Colonic mucosa (tissue), 4 donors: ENCODE measurements at regions not wholly inside any gene's neighbourhood (a gene's known extent, or its start where the extent isn't known, plus 50 kb on each side); places are given as distances from the start of the nearest gene placed in this dataset.

Experiments
- DNase-seq: peaks from one replicate; pipeline ENCODE4 v3.0.0-alpha.2; 2020
- H3K27ac ChIP-seq: fragments of 200-600 bp; one replicate; pipeline ENCODE4 v1.8.0; 2021
- H3K27me3 ChIP-seq: fragments of 200-600 bp; one replicate; pipeline ENCODE4 v1.8.0; 2021
- H3K36me3 ChIP-seq: fragments of 200-600 bp; one replicate; pipeline ENCODE4 v1.8.0; 2021
- H3K4me1 ChIP-seq: fragments of 200-600 bp; one replicate; pipeline ENCODE4 v1.8.0; 2021; ENCODE audit warnings: mild to moderate bottlenecking
- H3K4me3 ChIP-seq: fragments of 200-600 bp; one replicate; pipeline ENCODE4 v1.8.0; 2021
- H3K9ac ChIP-seq, 2 donors: one replicate each; pipeline ENCODE4 v1.7.0; 2013; ENCODE audit warnings: control low read depth in 2 of 2, low read depth in 2 of 2, low read length in 2 of 2
- H3K9me3 ChIP-seq: fragments of 200-600 bp; one replicate; pipeline ENCODE4 v1.8.0; 2021
- intact Hi-C: fragments of 100-400 bp; cut with DNase I; formaldehyde crosslinking; loops from one replicate; pipeline ENCODE4 v1.14.1; 2022
- TF ChIP-seq, protein P1 (sequence below): fragments of 200-600 bp; IDR thresholded peaks from one replicate; pipeline ENCODE4 v1.8.0; 2022; ENCODE audit warnings: antibody characterized with exemption, mild to moderate bottlenecking
- donor health status: healthy.
- donor health status: DM: no; HTN: no; CAD: no.
- donor health status: DM: no; HTN: no; CAD: no.

DNA sequence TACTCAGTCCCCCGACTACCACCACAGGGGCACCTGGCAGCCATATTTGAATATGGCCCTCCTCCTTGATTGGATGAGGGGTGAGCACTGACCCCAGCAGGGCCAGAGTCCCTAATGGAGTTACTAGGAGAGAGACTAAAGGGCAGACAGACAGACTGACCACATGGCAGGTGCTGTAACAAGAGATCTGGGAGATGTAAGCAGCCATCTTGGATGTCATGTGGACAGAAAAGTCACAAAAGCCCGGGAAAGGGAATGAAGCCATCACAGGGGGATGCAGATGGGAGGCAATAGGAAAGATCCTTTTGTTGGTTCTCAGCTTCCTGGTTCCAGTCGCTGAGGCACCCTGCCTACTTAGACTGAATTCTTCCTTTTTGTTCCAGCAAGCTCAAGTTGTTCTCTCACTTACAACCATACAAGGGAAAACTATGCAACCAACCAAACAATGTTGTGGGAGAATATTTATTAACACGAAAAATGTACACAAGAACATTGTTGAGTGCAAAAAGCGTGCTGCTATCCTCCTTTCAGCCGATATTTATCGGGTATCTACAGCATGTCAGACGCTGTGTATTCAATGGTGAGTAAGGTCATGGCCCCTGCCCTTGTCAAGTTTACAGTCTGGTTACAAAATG is 511.6 kb upstream of the PROK2 start:
- Histone ChIP-seq H3K4me3 (no peak overlapping the region), H3K27me3 (no peaks in the 10 kb centered on the region), H3K36me3 (no peaks in the 10 kb centered on the region), H3K27ac (no peak overlapping the region), H3K4me1 (no peaks in the 10 kb centered on the region), H3K9ac (no peak overlapping the region), H3K9me3 (no peaks in the 10 kb centered on the region)
- TF ChIP-seq, protein P1, sequence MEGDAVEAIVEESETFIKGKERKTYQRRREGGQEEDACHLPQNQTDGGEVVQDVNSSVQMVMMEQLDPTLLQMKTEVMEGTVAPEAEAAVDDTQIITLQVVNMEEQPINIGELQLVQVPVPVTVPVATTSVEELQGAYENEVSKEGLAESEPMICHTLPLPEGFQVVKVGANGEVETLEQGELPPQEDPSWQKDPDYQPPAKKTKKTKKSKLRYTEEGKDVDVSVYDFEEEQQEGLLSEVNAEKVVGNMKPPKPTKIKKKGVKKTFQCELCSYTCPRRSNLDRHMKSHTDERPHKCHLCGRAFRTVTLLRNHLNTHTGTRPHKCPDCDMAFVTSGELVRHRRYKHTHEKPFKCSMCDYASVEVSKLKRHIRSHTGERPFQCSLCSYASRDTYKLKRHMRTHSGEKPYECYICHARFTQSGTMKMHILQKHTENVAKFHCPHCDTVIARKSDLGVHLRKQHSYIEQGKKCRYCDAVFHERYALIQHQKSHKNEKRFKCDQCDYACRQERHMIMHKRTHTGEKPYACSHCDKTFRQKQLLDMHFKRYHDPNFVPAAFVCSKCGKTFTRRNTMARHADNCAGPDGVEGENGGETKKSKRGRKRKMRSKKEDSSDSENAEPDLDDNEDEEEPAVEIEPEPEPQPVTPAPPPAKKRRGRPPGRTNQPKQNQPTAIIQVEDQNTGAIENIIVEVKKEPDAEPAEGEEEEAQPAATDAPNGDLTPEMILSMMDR = no peak
- intact Hi-C loops = no loop called here
- no peak for DNase-seq

DNA sequence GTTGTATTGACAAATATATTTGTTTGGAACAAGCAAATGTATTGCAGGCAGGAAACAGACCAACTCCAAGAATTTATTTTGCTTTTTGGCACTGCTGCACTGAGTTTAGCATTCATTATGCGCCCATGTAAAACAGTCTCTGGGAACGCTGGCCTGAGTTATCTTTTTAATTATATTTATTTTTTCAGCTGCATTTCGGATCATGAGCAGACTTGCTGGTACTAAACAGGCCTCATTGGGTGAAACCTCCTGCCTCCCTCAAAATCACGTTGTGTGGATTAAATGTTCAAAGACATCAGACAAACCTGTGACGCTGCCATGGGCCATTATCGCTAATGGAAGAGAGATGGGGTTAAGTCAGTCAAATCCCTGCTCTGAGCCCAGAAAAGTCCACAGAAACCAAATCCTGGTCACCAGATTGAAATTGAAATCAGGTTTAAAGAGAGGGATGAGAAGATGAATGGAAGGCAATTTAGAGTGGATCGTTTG is 511.1 kb upstream of the PROK2 start:
- TF ChIP-seq, protein P1 = no peak
- H3K9ac ChIP-seq = no peak overlapping the region
- H3K4me1 ChIP-seq = no peaks in the 10 kb centered on the region
- intact Hi-C loops = no loop called here
- H3K4me3 ChIP-seq = no peak overlapping the region
- H3K27me3 ChIP-seq = no peaks in the 10 kb centered on the region
- no peak overlapping the region for H3K27ac ChIP-seq
- DNase-seq = no peak
- no peaks in the 10 kb centered on the region for H3K36me3 ChIP-seq
- no peaks in the 10 kb centered on the region for H3K9me3 ChIP-seq

DNA sequence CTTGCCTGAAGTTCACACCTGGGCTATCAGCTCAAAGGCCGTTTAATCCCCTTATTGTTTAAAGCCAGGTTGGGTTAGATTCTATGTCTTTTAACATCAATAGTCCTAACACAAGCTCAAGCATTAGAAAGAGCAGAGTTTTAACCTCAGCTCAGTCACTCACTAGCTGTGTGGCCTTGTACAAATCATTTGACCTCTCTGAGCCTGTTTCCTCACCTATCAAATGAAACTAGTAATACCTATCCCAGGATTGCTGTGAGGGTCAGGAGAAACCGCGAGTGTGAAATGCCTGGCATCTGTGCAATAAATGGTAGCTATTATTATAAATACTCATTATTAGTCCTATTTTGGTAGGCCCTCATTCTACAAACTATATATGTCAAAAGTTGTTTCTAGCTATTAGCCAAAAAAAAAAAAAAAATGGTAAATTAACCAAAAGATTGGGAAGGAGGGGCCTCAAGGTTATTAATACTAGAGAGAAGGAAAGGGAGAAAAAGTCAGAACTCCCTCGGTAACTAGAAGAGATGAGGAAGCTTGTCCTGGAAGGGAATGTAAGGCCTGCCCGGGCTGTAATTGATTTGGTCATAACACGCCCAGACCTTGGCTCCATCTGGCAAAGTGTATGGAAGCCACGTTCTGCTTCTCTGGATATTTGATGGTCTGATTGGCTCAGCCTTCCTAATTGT is 510.5 kb upstream of the PROK2 start:
- Histone ChIP-seq H3K27me3 (no peaks in the 10 kb centered on the region), H3K4me3 (no peak overlapping the region), H3K27ac (no peak overlapping the region), H3K9ac (no peak overlapping the region), H3K9me3 (no peaks in the 10 kb centered on the region), H3K36me3 (no peaks in the 10 kb centered on the region), H3K4me1 (no peaks in the 10 kb centered on the region)
- intact Hi-C loops = no loop called here
- TF ChIP-seq, protein P1 = no peak
- DNase-seq = no peak

DNA sequence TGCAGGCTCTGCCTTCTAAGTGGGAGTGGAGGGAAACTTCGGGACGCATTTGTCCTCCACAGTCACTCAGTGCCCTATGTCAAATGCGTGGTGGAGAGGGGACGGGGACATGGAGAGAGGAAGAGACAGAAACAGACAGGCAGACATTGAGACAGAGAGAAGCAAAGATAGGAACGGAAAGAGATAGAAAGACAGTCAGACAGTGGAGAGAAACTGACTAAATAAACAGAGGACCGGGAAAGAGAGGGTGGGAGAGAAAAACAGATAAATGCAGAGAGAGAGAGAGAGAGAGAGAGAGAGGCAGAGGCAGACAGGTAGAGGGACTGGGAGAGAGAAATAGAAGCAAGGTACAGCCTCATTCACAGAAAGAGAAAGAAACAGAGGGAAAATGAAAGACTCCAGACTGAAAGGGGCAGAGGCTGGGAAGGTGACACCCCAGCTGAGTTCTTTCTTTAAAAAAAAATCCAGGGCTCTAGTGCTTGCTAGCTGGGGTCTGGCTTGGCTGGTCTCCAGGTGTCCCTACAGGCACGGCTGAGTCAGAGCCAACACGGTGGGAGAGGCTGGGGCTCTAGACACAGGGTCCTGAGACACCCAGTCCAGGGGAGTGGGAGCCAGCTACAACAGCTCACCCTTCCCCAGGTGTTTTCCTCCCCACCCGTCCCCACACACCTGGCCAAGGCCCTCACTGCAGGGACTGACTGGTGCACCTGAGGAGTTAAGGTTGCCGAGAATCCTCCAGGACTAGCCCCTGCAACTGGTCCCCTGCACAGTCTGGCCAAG is 506.1 kb upstream of the PROK2 start:
- no peak for DNase-seq
- intact Hi-C loops = no loop called here
- TF ChIP-seq, protein P1 = no peak
- H3K9ac ChIP-seq = no peak overlapping the region
- H3K4me3 ChIP-seq = no peak overlapping the region
- H3K9me3 ChIP-seq = no peaks in the 10 kb centered on the region
- H3K36me3 ChIP-seq = no peaks in the 10 kb centered on the region
- no peaks in the 10 kb centered on the region for H3K4me1 ChIP-seq
- no peak overlapping the region for H3K27ac ChIP-seq
- H3K27me3 ChIP-seq = no peaks in the 10 kb centered on the region

DNA sequence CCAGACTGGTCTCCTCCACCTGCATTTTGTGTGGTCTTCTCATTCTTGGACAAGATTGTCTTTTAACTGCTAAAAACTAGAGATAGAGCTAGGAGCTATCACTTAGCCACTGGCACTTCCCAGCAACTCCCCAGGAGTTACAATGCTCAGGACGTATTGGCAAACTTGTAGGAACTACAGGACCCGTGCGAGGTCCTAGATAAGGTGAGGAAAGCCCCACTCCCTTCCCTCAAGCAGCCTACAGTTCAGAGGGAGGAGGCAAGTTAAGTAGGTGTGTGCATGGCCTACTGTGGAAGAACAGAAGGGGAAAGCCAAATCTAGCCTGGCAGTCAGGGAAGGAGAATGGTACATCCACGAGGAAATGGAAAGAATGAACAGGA is 504.7 kb upstream of the PROK2 start:
- intact Hi-C loops = no loop called here
- H3K4me1 ChIP-seq = no peaks in the 10 kb centered on the region
- no peak overlapping the region for H3K4me3 ChIP-seq
- no peaks in the 10 kb centered on the region for H3K9me3 ChIP-seq
- DNase-seq = no peak
- TF ChIP-seq, protein P1 = no peak
- no peaks in the 10 kb centered on the region for H3K36me3 ChIP-seq
- no peaks in the 10 kb centered on the region for H3K27me3 ChIP-seq
- no peak overlapping the region for H3K27ac ChIP-seq
- H3K9ac ChIP-seq = no peak overlapping the region
